ENCODE measurements at regions not wholly inside any gene's neighbourhood (a gene's known extent, or its start where the extent isn't known, plus 50 kb on each side); places are given as distances from the start of the nearest gene placed in this dataset.
A peak's percentile ranks its signal among the peaks of the same experiment; 100 is the strongest.
"Not testable (repeated sequence)": the region's sequence is repeated elsewhere in the genome, so short reads cannot be mapped to it uniquely, and the experiment has no call there.

- intact Hi-C loops (cut with DNase I): no loop called here
- peaks cover 0 to 4% (median 0%) of the 10 kb centered on the region in 3 donors for H3K9me3 ChIP-seq (ENCODE audit: control insufficient read depth in 2 of 3, insufficient read depth in 1 of 3, low read length in 3 of 3)
- H3K4me1 ChIP-seq (ENCODE audit: control insufficient read depth in 2 of 3, insufficient read depth in 2 of 3, low read depth in 1 of 3, low read length in 3 of 3): no peaks in the 10 kb centered on the region
- H3K36me3 ChIP-seq (ENCODE audit: control insufficient read depth in 2 of 3, insufficient read depth in 3 of 3, low read length in 3 of 3): no peaks in the 10 kb centered on the region
- no peaks in the 10 kb centered on the region for H3K27me3 ChIP-seq (ENCODE audit: control insufficient read depth, insufficient read depth, low read length)
- DNase-seq (peak in 2 of 5 donors; percentile 40 to 69), FAIRE-seq (no peak)
- no peak overlapping the region for H3K9ac ChIP-seq (ENCODE audit: low read length in 3 of 3)
- no peak for TF ChIP-seq CTCF (IDR thresholded peaks at IDR 0.05; ENCODE audit: borderline replicate concordance, extremely low read depth, insufficient read depth)
- no peak overlapping the region for H3K4me3 ChIP-seq (ENCODE audit: low read length in 3 of 3)
- H3K27ac ChIP-seq (ENCODE audit: low read depth in 2 of 2, low read length in 2 of 2): no peak overlapping the region
These were observed 1817.4 kb upstream of the FLRT2 start for GRCh38 chr14:83712418-83713129.

- no peak for TF ChIP-seq CTCF (IDR thresholded peaks at IDR 0.05; ENCODE audit: borderline replicate concordance, extremely low read depth, insufficient read depth)
These were observed 1816.2 kb upstream of the FLRT2 start for GRCh38 chr14:83713732-83714131.

GRCh38 chr14:83714151-83714550 lies 1815.8 kb upstream of the FLRT2 start:
- Histone ChIP-seq H3K9me3 (ENCODE audit: control insufficient read depth in 2 of 3, insufficient read depth in 1 of 3, low read length in 3 of 3) (no peaks in the 10 kb centered on the region), H3K36me3 (ENCODE audit: control insufficient read depth in 2 of 3, insufficient read depth in 3 of 3, low read length in 3 of 3) (no peaks in the 10 kb centered on the region), H3K4me3 (ENCODE audit: low read length in 3 of 3) (no peak overlapping the region), H3K4me1 (ENCODE audit: control insufficient read depth in 2 of 3, insufficient read depth in 2 of 3, low read depth in 1 of 3, low read length in 3 of 3) (no peaks in the 10 kb centered on the region), H3K27me3 (ENCODE audit: control insufficient read depth, insufficient read depth, low read length) (no peaks in the 10 kb centered on the region), H3K9ac (ENCODE audit: low read length in 3 of 3) (no peak overlapping the region), H3K27ac (ENCODE audit: low read depth in 2 of 2, low read length in 2 of 2) (no peak overlapping the region)
- DNase-seq (peak in 1 of 5 donors; percentile 37), FAIRE-seq (no peak)
- intact Hi-C loops (cut with DNase I): no loop called here
- TF ChIP-seq CTCF (IDR thresholded peaks at IDR 0.05; ENCODE audit: borderline replicate concordance, extremely low read depth, insufficient read depth): no peak

More at GRCh38 chr14:83713732-83714131, 1816.2 kb upstream of the FLRT2 start:
- Histone ChIP-seq H3K9me3 (ENCODE audit: control insufficient read depth in 2 of 3, insufficient read depth in 1 of 3, low read length in 3 of 3) (peaks cover 0 to 4% (median 0%) of the 10 kb centered on the region in 3 donors), H3K27ac (ENCODE audit: low read depth in 2 of 2, low read length in 2 of 2) (no peak overlapping the region), H3K4me1 (ENCODE audit: control insufficient read depth in 2 of 3, insufficient read depth in 2 of 3, low read depth in 1 of 3, low read length in 3 of 3) (no peaks in the 10 kb centered on the region), H3K36me3 (ENCODE audit: control insufficient read depth in 2 of 3, insufficient read depth in 3 of 3, low read length in 3 of 3) (no peaks in the 10 kb centered on the region), H3K27me3 (ENCODE audit: control insufficient read depth, insufficient read depth, low read length) (no peaks in the 10 kb centered on the region), H3K9ac (ENCODE audit: low read length in 3 of 3) (no peak overlapping the region), H3K4me3 (ENCODE audit: low read length in 3 of 3) (no peak overlapping the region)
- DNase-seq (peak in 1 of 5 donors; percentile 29), FAIRE-seq (no peak)
- intact Hi-C loops (cut with DNase I): no loop called here

- intact Hi-C loops (cut with DNase I); H3K27me3 ChIP-seq (ENCODE audit: control insufficient read depth, insufficient read depth, low read length); H3K4me3 ChIP-seq (ENCODE audit: low read length in 3 of 3); H3K36me3 ChIP-seq (ENCODE audit: control insufficient read depth in 2 of 3, insufficient read depth in 3 of 3, low read length in 3 of 3); H3K27ac ChIP-seq (ENCODE audit: low read depth in 2 of 2, low read length in 2 of 2); H3K9ac ChIP-seq (ENCODE audit: low read length in 3 of 3); DNase-seq; H3K4me1 ChIP-seq (ENCODE audit: control insufficient read depth in 2 of 3, insufficient read depth in 2 of 3, low read depth in 1 of 3, low read length in 3 of 3); H3K9me3 ChIP-seq (ENCODE audit: control insufficient read depth in 2 of 3, insufficient read depth in 1 of 3, low read length in 3 of 3); FAIRE-seq: not testable (repeated sequence)
These were observed 1810.5 kb upstream of the FLRT2 start for GRCh38 chr14:83719435-83719834.

Data from kidney (tissue), 13 donors.